SJCRH30 (cell line): ENCODE measurements at regions not wholly inside any gene's neighbourhood (a gene's known extent, or its start where the extent isn't known, plus 50 kb on each side); places are given as distances from the start of the nearest gene placed in this dataset.
"Not testable (repeated sequence)": the region's sequence is repeated elsewhere in the genome, so short reads cannot be mapped to it uniquely, and the experiment has no call there.

Experiments used
- DNase-seq, 2 experiments: peaks; one replicate each; pipeline ENCODE4 v3.0.0-alpha.2; 2015 to 2020
- H3K27ac ChIP-seq: fragments of 250-450 bp; sonication (Bioruptor Pico); 2 replicates; pipeline ENCODE4 v1.5.1; 2020; ENCODE audit warnings: mild to moderate bottlenecking, moderate library complexity
- H3K27me3 ChIP-seq: fragments of 250-450 bp; sonication (Bioruptor Pico); 2 replicates; pipeline ENCODE4 v1.5.1; 2020; ENCODE audit warnings: mild to moderate bottlenecking, moderate library complexity
- H3K36me3 ChIP-seq: fragments of 250-450 bp; sonication (Bioruptor Pico); 2 replicates; pipeline ENCODE4 v1.5.1; 2020; ENCODE audit warnings: mild to moderate bottlenecking, moderate library complexity
- H3K4me1 ChIP-seq: fragments of 250-450 bp; sonication (Bioruptor Pico); 2 replicates; pipeline ENCODE4 v1.5.1; 2020; ENCODE audit warnings: mild to moderate bottlenecking, moderate library complexity
- H3K4me3 ChIP-seq: fragments of 250-450 bp; sonication (Bioruptor Pico); 2 replicates; pipeline ENCODE4 v1.5.1; 2020; ENCODE audit warnings: mild to moderate bottlenecking, moderate library complexity
- H3K9me3 ChIP-seq: fragments of 250-450 bp; sonication (Bioruptor Pico); replicated peaks from 2 replicates; pipeline ENCODE4 v1.5.1; 2020; ENCODE audit warnings: mild to moderate bottlenecking, moderate library complexity

DNA sequence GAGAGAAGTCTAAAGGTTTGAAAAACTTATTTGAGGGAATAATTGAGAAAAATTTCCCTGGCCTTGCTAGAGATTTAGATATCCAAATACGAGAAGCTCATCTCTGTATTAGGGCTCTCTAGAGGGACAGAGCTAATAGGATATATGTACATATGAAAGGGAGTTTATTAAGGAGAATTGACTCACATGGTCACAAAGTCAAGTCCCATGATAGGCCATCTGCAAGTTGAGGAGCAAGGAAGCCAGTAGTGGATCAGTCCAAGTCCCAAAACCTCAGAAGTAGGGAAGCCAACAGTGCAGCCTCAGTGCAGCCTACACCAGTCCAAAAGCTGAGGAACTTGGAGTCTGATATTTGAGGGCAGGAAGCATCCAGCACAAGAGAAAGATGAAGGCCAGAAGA is 126.7 kb downstream of the PJA2 start:
- H3K9me3 ChIP-seq, H3K27me3 ChIP-seq, H3K4me3 ChIP-seq, H3K4me1 ChIP-seq, H3K27ac ChIP-seq, H3K36me3 ChIP-seq, DNase-seq: not testable (repeated sequence)

- DNase-seq, result peak; percentile 17 to 47
- no peaks in the 10 kb centered on the region for H3K9me3 ChIP-seq
- H3K4me1 ChIP-seq, result no peaks in the 10 kb centered on the region
- no peaks in the 10 kb centered on the region for H3K27me3 ChIP-seq
- H3K4me3 ChIP-seq, result no peak overlapping the region
- H3K36me3 ChIP-seq, result no peaks in the 10 kb centered on the region
- H3K27ac ChIP-seq, result no peak overlapping the region
Observed at GRCh38 chr5:109281136-109281690, 128.6 kb downstream of the PJA2 start.

- Histone ChIP-seq H3K4me3 (no peak overlapping the region), H3K4me1 (no peaks in the 10 kb centered on the region; the same call in 1 of the 2 replicates), H3K9me3 (no peaks in the 10 kb centered on the region), H3K27me3 (no peaks in the 10 kb centered on the region), H3K27ac (no peak overlapping the region), H3K36me3 (no peaks in the 10 kb centered on the region)
- DNase-seq, result no peak
Observed at GRCh38 chr5:109278141-109278540, 131.6 kb downstream of the PJA2 start.

GRCh38 chr5:109275919-109276318 is 133.9 kb downstream of the PJA2 start:
- no peaks in the 10 kb centered on the region for H3K36me3 ChIP-seq
- DNase-seq, result no peak
- H3K27me3 ChIP-seq, result no peaks in the 10 kb centered on the region
- no peaks in the 10 kb centered on the region; the same call in 1 of the 2 replicates for H3K4me1 ChIP-seq
- no peak overlapping the region for H3K27ac ChIP-seq
- H3K4me3 ChIP-seq, result no peak overlapping the region
- no peaks in the 10 kb centered on the region for H3K9me3 ChIP-seq

DNA sequence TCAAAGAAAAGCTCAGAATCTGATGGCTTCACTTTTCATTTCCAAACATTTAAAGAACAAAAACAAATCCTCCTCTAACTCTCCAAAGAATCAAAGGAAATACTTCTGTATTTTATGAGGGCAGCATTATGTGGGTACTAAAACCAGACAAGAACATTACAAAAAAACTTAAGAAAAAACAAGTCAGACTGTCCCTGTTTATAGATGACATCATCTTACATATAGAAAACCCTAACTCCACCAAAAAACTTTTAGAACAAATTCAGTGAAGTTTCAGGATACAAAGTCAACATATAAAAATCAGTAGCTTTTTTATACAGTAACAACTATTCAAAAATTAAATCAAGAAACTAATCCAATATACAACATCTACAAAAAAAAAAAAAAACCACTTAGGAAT is 136.2 kb downstream of the PJA2 start:
- Histone ChIP-seq H3K9me3 (no peaks in the 10 kb centered on the region), H3K36me3 (no peaks in the 10 kb centered on the region), H3K27me3 (no peaks in the 10 kb centered on the region), H3K27ac (no peak overlapping the region), H3K4me3 (no peak overlapping the region), H3K4me1 (no peaks in the 10 kb centered on the region; the same call in 1 of the 2 replicates)
- DNase-seq, result no peak

GRCh38 chr5:109267283-109267682 is 142.5 kb downstream of the PJA2 start:
- H3K27ac ChIP-seq, result no peak overlapping the region
- no peaks in the 10 kb centered on the region for H3K36me3 ChIP-seq
- no peaks in the 10 kb centered on the region for H3K9me3 ChIP-seq
- H3K27me3 ChIP-seq, result no peaks in the 10 kb centered on the region
- no peaks in the 10 kb centered on the region for H3K4me1 ChIP-seq
- no peak for DNase-seq
- no peak overlapping the region for H3K4me3 ChIP-seq

GRCh38 chr5:109258755-109259154 is 151.0 kb downstream of the PJA2 start:
- Histone ChIP-seq H3K4me1 (no peaks in the 10 kb centered on the region), H3K4me3 (no peak overlapping the region)

DNA sequence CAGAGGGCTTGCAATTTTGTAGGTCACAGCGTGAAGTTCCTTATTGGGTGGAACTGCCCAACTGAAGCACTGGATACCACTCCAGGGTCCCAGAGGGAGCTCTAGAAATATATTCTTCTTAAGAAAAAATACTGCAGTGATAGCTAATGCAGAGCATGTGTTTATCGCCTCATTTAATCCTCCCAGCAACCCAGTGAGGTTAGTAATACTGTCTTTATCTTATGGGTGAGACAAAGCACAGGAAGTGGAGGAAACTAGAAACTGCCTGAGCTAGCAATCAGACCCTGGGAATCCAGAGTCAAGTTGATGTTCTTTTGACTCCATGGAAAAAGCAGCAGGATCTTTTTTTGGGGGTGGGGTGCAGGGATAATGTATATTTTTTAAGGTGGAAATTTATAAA is 153.3 kb downstream of the PJA2 start:
- no peak overlapping the region for H3K27ac ChIP-seq
- DNase-seq, result peak in 1 of 2 experiments; percentile 8
- no peaks in the 10 kb centered on the region for H3K36me3 ChIP-seq
- no peak overlapping the region for H3K4me3 ChIP-seq
- H3K9me3 ChIP-seq, result no peaks in the 10 kb centered on the region
- H3K4me1 ChIP-seq, result no peaks in the 10 kb centered on the region
- H3K27me3 ChIP-seq, result no peaks in the 10 kb centered on the region

More at GRCh38 chr5:109258755-109259154, 151.0 kb downstream of the PJA2 start:
- H3K27ac ChIP-seq, result no peak overlapping the region
- no peaks in the 10 kb centered on the region for H3K9me3 ChIP-seq
- DNase-seq, result no peak
- no peaks in the 10 kb centered on the region for H3K36me3 ChIP-seq
- H3K27me3 ChIP-seq, result no peaks in the 10 kb centered on the region

GRCh38 chr5:109254511-109254910 is 155.3 kb downstream of the PJA2 start:
- no peaks in the 10 kb centered on the region for H3K9me3 ChIP-seq
- no peaks in the 10 kb centered on the region for H3K36me3 ChIP-seq
- H3K4me1 ChIP-seq, result no peaks in the 10 kb centered on the region
- H3K27me3 ChIP-seq, result no peaks in the 10 kb centered on the region
- no peak overlapping the region for H3K4me3 ChIP-seq
- H3K27ac ChIP-seq, result no peak overlapping the region
- no peak for DNase-seq

- H3K36me3 ChIP-seq, result no peaks in the 10 kb centered on the region
- DNase-seq, result no peak
- H3K27me3 ChIP-seq, result no peaks in the 10 kb centered on the region
- no peaks in the 10 kb centered on the region for H3K9me3 ChIP-seq
- no peak overlapping the region for H3K4me3 ChIP-seq
- H3K27ac ChIP-seq, result no peak overlapping the region
- H3K4me1 ChIP-seq, result no peaks in the 10 kb centered on the region
Observed at GRCh38 chr5:109253262-109253661, 156.5 kb downstream of the PJA2 start.

DNA sequence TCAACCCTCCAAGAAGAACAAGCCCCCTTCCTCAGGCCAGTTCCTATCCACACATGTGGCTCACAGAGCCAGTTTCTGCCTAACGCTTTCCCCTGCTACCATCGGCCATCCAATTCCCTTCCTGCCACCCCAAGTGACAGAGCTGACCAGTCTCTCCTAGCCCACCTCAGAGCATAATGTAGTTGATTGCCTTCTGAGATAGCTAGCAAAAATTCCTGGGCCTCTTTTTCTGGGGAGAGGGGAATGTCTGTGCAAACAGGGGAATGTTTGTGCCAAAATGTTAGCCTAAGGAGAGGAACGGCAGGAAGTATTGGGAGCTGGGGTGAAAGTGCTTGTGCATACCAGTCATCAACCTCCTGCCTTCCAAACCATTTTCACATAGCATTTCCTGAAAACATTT is 157.0 kb downstream of the PJA2 start:
- no peak overlapping the region for H3K4me3 ChIP-seq
- no peaks in the 10 kb centered on the region for H3K4me1 ChIP-seq
- no peaks in the 10 kb centered on the region for H3K36me3 ChIP-seq
- no peak overlapping the region for H3K27ac ChIP-seq
- no peak for DNase-seq
- H3K9me3 ChIP-seq, result no peaks in the 10 kb centered on the region
- no peaks in the 10 kb centered on the region for H3K27me3 ChIP-seq

- Histone ChIP-seq H3K4me1 (no peaks in the 10 kb centered on the region), H3K9me3 (peaks cover 3% of the 10 kb centered on the region; the same call in 1 of the 2 replicates), H3K27ac (no peak overlapping the region), H3K27me3 (no peaks in the 10 kb centered on the region), H3K4me3 (no peak overlapping the region), H3K36me3 (no peaks in the 10 kb centered on the region)
- no peak for DNase-seq
Observed at GRCh38 chr5:109250533-109251329, 159.0 kb downstream of the PJA2 start.

DNA sequence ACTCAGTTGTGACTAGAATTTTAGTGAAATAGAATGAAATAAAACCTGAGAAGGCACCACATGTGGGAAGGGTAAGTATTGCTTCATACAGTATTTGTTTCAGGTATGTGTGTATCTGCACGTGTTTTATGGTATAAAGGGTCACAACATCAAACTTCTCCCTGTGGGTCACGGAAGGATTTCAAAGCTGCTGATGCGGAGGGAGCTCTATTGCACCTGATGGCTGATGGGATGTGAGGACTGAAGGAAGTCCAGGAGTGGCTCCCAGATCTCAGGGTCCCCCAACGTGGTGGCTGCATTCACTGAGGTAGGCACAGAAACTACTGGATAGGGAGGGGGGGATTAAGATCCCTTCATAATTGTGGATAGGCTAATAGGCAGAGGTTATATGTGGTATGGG is 159.7 kb downstream of the PJA2 start:
- no peaks in the 10 kb centered on the region for H3K36me3 ChIP-seq
- H3K27me3 ChIP-seq, result no peaks in the 10 kb centered on the region
- no peak overlapping the region for H3K4me3 ChIP-seq
- DNase-seq, result no peak
- H3K9me3 ChIP-seq, result peaks cover 3% of the 10 kb centered on the region; the same call in 1 of the 2 replicates
- no peak overlapping the region for H3K27ac ChIP-seq
- H3K4me1 ChIP-seq, result no peaks in the 10 kb centered on the region

GRCh38 chr5:109249126-109249525 is 160.6 kb downstream of the PJA2 start:
- H3K4me3 ChIP-seq, result no peak overlapping the region
- peaks cover 3% of the 10 kb centered on the region; the same call in 1 of the 2 replicates for H3K9me3 ChIP-seq
- no peaks in the 10 kb centered on the region for H3K27me3 ChIP-seq
- no peak overlapping the region for H3K27ac ChIP-seq
- no peaks in the 10 kb centered on the region for H3K4me1 ChIP-seq
- H3K36me3 ChIP-seq, result no peaks in the 10 kb centered on the region
- peak in 1 of 2 experiments; percentile 25 for DNase-seq

DNA sequence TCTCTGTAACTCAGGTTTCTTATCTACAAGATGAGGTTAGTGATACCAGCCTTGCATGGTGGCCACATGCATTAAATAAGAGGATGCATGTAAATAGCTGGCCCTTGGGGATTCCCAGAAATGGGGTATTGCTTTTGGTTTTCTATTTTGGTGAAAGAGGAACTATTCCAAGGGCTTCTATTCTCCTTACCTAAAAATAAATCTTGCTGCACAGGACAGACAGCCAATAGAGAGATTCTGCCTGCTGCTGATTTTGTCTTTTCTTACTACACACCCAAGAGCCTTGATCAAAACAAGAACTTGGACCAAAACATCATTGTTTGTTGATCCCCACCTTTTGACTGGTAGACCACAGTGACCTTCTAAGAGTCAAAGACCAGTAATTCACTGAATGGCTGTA is 161.8 kb downstream of the PJA2 start:
- Histone ChIP-seq H3K9me3 (peaks cover 3% of the 10 kb centered on the region; the same call in 1 of the 2 replicates), H3K36me3 (no peaks in the 10 kb centered on the region), H3K27me3 (no peaks in the 10 kb centered on the region), H3K27ac (no peak overlapping the region), H3K4me3 (no peak overlapping the region), H3K4me1 (no peaks in the 10 kb centered on the region)
- no peak for DNase-seq
